HUES64 (cell line): ENCODE measurements at regions not wholly inside any gene's neighbourhood (a gene's known extent, or its start where the extent isn't known, plus 50 kb on each side); places are given as distances from the start of the nearest gene placed in this dataset.

ENCODE experiments used
- H3K27ac ChIP-seq: 2 replicates; pipeline ENCODE4 v1.7.0; 2013; ENCODE audit warnings: low read depth, low read length, inconsistent platforms
- H3K27me3 ChIP-seq: 2 replicates; pipeline ENCODE4 v1.6.1; 2013; ENCODE audit warnings: mild to moderate bottlenecking, low read length; ENCODE audit not compliant: insufficient read depth
- H3K36me3 ChIP-seq: 2 replicates; pipeline ENCODE4 v1.6.1; 2013; ENCODE audit warnings: mild to moderate bottlenecking, low read length; ENCODE audit not compliant: insufficient read depth
- H3K4me1 ChIP-seq: 2 replicates; pipeline ENCODE4 v1.6.1; 2013; ENCODE audit warnings: mild to moderate bottlenecking, low read length, moderate library complexity; ENCODE audit not compliant: insufficient read depth
- H3K4me3 ChIP-seq: 2 replicates; pipeline ENCODE4 v1.5.1; 2013; ENCODE audit warnings: mild to moderate bottlenecking, low read length, moderate library complexity
- H3K9ac ChIP-seq: 2 replicates; pipeline ENCODE4 v1.6.1; 2013; ENCODE audit warnings: mild to moderate bottlenecking, low read depth, low read length
- H3K9me3 ChIP-seq: 2 replicates; pipeline ENCODE4 v1.6.1; 2013; ENCODE audit warnings: low read depth, low read length; ENCODE audit not compliant: insufficient read depth
- whole genome bisulfite sequencing: fragments of 150-250, 120-280 bp; methylation state at CpG from one replicate; pipeline ENCODE4 v1.1.7; 2013; ENCODE audit warnings: missing lambda C conversion rate; 5-methylcytosine and 5-hydroxymethylcytosine counted together

DNA sequence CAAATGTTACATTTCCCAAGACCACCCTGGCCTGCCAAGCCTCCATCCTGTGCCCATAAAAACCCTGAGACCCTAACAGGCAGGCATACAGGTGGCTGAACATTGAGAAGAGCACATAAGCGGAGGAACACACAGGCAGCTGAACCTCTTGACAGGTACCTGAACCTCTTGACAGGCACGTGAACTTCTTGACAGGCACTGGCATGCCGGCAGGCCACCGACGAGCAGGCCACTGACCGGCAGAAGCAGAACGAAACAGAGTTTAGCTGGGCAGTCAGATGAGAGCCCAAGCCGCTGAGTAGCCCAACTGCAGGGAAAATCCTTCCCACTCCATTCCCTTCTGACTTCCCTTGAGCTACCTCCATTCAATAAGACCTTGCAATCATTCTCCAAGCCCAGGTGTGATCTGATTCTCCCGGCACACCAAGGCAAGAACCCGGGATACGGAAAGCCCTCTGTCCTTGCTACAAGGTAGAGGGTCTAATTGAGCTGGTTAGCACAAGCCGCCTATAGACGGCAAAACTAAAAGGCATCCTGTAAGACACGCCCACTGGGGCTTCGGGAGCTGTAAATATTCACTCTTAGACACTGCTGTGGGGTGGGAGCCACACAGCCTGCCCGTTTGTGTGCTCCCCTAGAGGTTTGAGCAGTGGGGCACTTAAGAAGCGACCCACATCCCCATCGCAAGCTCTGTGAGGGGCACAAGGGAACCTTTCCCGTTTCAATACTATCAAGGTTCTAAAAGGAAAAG lies 2613.9 kb upstream of the PCDH20 start:
- Histone ChIP-seq H3K4me1 (no peaks in the 10 kb centered on the region), H3K9me3 (no peaks in the 10 kb centered on the region), H3K27me3 (no peaks in the 10 kb centered on the region), H3K27ac (no peak overlapping the region), H3K36me3 (no peaks in the 10 kb centered on the region), H3K9ac (no peak overlapping the region), H3K4me3 (no peak overlapping the region)
- 90% methylated on average over 19 of the region's 19 CpGs for WGBS

DNA sequence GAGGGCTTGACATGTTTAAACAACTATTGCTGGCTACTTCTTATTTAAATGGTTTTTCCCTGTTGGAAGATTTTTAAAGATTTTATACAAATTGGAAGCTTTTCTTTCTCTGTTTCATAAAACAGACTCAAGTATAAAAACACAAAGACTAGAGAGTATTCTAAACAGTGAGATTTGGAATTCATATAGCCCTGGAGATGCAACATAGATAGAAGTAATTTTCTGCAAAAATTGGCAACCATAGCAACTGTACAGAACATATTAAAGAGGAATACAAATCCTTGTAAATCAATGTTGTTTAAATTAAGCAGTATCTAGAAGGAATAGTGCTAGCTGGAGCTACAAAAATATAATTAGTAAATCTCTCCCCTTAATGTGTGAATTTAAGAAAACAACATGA lies 2612.9 kb upstream of the PCDH20 start:
- Histone ChIP-seq H3K9ac (no peak overlapping the region), H3K4me3 (no peak overlapping the region), H3K4me1 (no peaks in the 10 kb centered on the region), H3K27ac (no peak overlapping the region), H3K9me3 (no peaks in the 10 kb centered on the region), H3K36me3 (no peaks in the 10 kb centered on the region), H3K27me3 (no peaks in the 10 kb centered on the region)

DNA sequence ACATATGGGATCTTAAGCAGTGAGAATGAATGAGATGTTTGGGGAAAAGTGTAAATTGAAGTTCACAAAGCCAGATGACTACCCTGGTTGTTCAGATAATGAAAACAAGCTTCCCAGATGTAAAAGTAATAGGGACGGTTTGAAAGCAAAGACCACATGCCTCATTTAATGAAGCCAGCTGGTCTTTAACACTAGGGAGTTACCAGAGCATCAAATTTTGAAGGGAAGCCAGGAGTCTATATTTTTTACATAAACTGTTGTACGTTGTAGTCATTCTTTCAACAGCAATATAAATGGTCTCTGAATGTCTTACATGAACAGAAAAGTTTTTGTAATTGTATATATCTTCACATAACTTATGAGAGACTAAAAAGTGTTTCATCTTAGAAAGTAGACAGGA lies 2604.5 kb upstream of the PCDH20 start:
- Histone ChIP-seq H3K27ac (no peak overlapping the region), H3K9ac (no peak overlapping the region), H3K27me3 (no peaks in the 10 kb centered on the region), H3K4me1 (no peaks in the 10 kb centered on the region), H3K9me3 (no peaks in the 10 kb centered on the region), H3K36me3 (no peaks in the 10 kb centered on the region), H3K4me3 (no peak overlapping the region)
- 93% methylated on average over 2 of the region's 2 CpGs for WGBS

DNA sequence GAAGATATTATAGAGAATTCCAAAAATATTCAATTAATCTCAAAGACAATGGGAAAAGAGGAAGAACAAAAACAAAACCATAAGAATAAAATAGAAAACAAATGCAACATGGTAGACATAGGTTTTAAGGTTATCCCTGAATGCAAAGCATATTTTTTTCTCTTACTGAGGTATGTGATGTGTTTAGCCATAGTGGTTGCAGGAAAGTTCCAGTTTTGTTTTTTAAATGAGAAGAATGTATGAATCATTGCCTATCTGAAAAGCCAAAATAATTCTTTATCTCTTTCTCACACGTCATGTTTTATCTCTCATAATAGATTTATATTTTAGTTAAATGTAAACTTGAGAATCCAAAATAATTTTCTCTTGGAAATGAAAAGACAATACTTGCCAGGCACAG lies 2591.7 kb upstream of the PCDH20 start:
- Histone ChIP-seq H3K27ac (no peak overlapping the region), H3K9ac (no peak overlapping the region), H3K36me3 (no peaks in the 10 kb centered on the region), H3K9me3 (no peaks in the 10 kb centered on the region), H3K4me1 (no peaks in the 10 kb centered on the region), H3K4me3 (no peak overlapping the region), H3K27me3 (no peaks in the 10 kb centered on the region)
- no CpG with 5 or more reads among the region's 1 CpG for WGBS

DNA sequence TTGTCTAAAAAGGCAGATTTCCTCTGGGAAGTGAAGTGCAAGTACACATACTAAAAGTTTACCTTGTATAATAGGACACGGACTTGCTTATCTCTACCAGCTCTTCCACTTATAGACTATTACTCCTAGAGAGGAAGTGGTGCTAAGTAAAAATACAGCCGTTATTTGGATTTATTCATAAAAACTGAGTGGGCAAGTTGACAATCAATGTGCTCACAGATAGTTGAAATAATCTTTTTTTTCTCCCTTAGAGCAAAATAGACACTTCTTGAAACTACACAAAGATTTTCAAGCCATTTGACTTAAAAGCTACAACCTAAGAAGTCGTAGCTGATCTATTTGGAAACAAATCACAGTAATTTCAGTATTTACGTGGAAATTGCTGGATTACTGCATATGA lies 2584.7 kb upstream of the PCDH20 start:
- H3K9me3 ChIP-seq, result no peaks in the 10 kb centered on the region
- H3K9ac ChIP-seq, result no peak overlapping the region
- no peak overlapping the region for H3K4me3 ChIP-seq
- no peaks in the 10 kb centered on the region for H3K27me3 ChIP-seq
- 98% methylated on average over 2 of the region's 4 CpGs for WGBS
- no peaks in the 10 kb centered on the region for H3K36me3 ChIP-seq
- H3K27ac ChIP-seq, result no peak overlapping the region
- H3K4me1 ChIP-seq, result no peaks in the 10 kb centered on the region

DNA sequence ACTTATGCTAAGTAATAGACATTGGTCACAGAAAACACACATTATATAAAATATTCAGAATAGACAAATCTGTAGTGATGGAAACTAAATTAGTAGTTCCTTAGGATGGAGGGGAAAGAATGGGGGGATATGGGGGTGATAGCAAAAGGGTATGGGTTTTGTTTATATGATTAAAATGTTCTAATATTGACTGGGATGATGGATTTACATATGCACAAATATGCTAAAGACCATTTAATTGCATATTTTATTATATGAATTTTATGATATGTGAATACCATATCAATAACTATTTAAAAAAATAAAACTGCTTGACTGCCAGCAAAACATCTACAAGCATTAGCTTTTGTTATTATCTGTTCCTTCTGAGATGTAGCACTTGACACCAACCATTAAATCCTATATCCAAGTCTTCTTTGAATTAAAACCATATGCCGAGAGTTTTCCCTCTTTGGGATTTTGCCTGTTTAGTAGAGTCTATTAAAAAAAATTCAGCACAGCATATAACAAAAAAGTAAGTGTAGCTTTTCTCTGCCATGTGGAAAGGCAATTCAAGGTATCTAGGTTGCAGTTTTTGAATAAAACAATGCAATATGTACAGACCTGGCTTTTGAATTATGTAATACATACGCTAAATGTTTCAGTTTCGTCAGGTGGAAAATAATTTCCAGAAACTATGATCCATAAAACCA lies 2584.1 kb upstream of the PCDH20 start:
- no peak overlapping the region for H3K4me3 ChIP-seq
- no peak overlapping the region for H3K9ac ChIP-seq
- no peaks in the 10 kb centered on the region for H3K9me3 ChIP-seq
- 90% methylated on average over 2 of the region's 3 CpGs for WGBS
- H3K4me1 ChIP-seq, result no peaks in the 10 kb centered on the region
- no peaks in the 10 kb centered on the region for H3K27me3 ChIP-seq
- no peak overlapping the region for H3K27ac ChIP-seq
- H3K36me3 ChIP-seq, result no peaks in the 10 kb centered on the region

DNA sequence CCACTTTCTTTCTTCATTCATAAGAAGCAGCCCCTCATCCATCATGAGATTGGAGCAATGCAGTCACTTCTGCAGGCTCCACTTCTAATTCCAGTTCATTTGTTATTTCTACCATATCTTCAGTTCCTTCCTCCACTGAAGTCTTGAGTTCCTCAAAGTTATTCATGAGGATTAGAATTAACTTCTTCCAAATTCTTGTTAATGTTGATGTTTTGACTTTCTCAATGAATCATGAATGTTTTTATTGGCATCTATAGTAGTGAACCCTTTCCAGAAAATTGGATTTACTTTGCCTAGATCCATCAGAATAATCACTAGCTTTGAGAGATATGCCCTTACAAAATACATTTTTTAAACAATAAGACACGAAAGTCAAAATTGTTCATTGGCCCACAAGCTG lies 2567.7 kb upstream of the PCDH20 start:
- H3K36me3 ChIP-seq, result no peaks in the 10 kb centered on the region
- H3K9ac ChIP-seq, result no peak overlapping the region
- no peak overlapping the region for H3K4me3 ChIP-seq
- H3K27me3 ChIP-seq, result no peaks in the 10 kb centered on the region
- no peaks in the 10 kb centered on the region for H3K4me1 ChIP-seq
- 100% methylated on average over 1 of the region's 1 CpG for WGBS
- H3K27ac ChIP-seq, result no peak overlapping the region
- no peaks in the 10 kb centered on the region for H3K9me3 ChIP-seq

DNA sequence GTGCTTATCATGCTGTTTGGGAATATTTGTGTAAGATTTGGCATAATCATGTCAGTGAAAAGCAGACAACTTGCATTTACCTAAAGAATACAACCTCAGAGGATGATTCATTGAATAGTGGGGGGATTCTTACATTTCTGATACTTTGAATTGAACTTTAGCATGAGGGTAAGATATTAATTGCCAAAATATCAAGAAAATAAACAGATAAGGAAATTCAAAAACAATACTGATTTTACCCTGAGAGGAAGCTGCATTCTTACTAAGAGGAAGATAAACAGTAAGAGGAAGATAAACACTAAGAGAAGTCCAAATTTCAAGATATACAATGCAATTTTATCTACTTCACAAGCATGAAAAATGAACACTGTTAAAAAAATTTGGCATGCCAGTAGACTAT lies 2564.3 kb upstream of the PCDH20 start:
- Histone ChIP-seq H3K27ac (no peak overlapping the region), H3K4me1 (no peaks in the 10 kb centered on the region), H3K4me3 (no peak overlapping the region), H3K9me3 (no peaks in the 10 kb centered on the region), H3K9ac (no peak overlapping the region), H3K27me3 (no peaks in the 10 kb centered on the region), H3K36me3 (no peaks in the 10 kb centered on the region)

DNA sequence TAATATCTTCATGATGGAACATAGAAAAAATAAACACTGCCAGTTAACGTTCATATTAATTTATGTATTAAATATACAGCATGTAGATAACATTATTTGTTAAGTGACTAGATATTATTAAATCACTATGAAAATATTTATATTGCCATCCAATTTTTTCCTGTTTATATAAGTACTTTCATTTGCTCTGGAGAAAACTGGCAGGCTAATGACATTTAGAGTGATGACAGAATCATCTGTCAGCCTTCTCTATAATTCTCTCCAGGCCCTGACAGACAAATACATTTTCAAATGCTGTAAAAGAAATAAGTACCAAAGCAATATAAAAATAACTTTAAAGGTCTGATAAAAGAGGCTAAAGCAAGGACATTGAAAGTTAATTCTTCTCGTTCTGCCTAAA lies 2556.7 kb upstream of the PCDH20 start:
- Histone ChIP-seq H3K27me3 (no peaks in the 10 kb centered on the region), H3K4me3 (no peak overlapping the region), H3K9me3 (no peaks in the 10 kb centered on the region), H3K27ac (no peak overlapping the region), H3K36me3 (no peaks in the 10 kb centered on the region), H3K4me1 (no peaks in the 10 kb centered on the region), H3K9ac (no peak overlapping the region)
- WGBS, result no CpG with 5 or more reads among the region's 2 CpGs

DNA sequence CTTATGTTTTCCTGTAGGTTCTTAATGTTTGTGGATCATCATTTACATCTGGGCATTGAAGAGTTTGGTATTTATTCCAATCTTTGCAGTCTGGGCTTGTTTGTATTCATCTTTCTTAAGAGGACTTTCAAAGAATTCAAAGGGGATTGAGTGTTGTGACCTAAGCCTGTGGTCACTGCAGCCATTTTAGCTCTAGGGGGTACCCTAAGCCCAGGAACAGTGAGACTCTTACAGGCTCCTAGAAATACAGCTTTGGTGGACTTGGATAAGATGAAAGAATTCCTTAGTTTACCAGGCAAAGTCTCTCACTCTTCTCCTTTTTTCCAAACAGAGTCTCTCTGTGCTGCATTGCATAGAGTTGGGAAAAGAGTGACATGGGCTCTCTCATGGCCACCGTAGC lies 2539.0 kb upstream of the PCDH20 start:
- Histone ChIP-seq H3K27me3 (no peaks in the 10 kb centered on the region), H3K4me1 (no peaks in the 10 kb centered on the region), H3K9ac (no peak overlapping the region), H3K36me3 (no peaks in the 10 kb centered on the region), H3K27ac (no peak overlapping the region), H3K4me3 (no peak overlapping the region), H3K9me3 (no peaks in the 10 kb centered on the region)
- 100% methylated on average over 1 of the region's 1 CpG for WGBS

DNA sequence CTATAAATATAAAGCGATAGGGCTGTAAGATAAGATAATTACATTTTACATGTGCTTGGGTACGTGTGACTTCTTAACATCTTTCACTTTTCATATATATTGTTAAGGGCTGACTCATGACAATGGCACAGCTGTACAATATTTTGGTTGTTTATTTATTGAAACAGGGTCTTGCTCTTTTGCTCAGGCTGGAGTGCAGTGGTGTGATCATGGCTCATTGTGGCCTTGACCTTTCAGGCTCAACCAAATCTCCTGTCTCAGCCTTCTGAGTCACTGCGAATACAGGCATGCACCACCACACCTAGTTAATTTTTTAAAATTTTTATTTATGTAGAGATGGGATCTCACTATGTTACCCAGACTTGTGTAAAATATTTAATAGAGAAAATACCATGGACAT lies 2532.4 kb upstream of the PCDH20 start:
- H3K4me3 ChIP-seq, result no peak overlapping the region
- no peak overlapping the region for H3K9ac ChIP-seq
- no peaks in the 10 kb centered on the region for H3K4me1 ChIP-seq
- no CpG with 5 or more reads among the region's 3 CpGs for WGBS
- no peaks in the 10 kb centered on the region for H3K9me3 ChIP-seq
- no peaks in the 10 kb centered on the region for H3K27me3 ChIP-seq
- no peak overlapping the region for H3K27ac ChIP-seq
- H3K36me3 ChIP-seq, result no peaks in the 10 kb centered on the region

DNA sequence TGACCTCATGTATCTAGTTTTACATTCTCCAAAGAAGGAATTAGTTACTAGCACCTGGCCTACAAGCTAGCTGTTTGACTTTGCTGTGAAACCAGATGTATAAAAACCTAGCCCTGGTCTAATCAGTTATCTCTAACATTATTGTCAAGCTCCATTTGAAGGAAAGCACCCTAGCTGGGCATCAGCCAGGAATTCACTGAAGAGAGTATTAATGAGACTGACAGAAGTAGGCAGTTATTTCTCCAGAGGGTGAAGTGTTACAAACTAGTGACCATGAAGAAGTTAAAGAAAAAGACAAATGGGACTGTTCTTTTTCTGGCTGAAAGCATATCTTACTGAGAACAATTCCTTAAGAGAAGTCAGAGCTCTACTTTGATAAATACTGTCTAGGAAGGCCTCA lies 2529.3 kb upstream of the PCDH20 start:
- Histone ChIP-seq H3K36me3 (no peaks in the 10 kb centered on the region), H3K4me3 (no peak overlapping the region), H3K4me1 (no peaks in the 10 kb centered on the region), H3K27ac (no peak overlapping the region), H3K9ac (no peak overlapping the region), H3K27me3 (no peaks in the 10 kb centered on the region), H3K9me3 (no peaks in the 10 kb centered on the region)
